ENCODE measurements at regions not wholly inside any gene's neighbourhood (a gene's known extent, or its start where the extent isn't known, plus 50 kb on each side); places are given as distances from the start of the nearest gene placed in this dataset.

- Histone ChIP-seq H3K4me2 (ENCODE audit: control insufficient read depth, insufficient read depth) (no peak overlapping the region), H4K20me1 (ENCODE audit: control insufficient read depth, insufficient read depth) (no peaks in the 10 kb centered on the region), H3K4me1 (ENCODE audit: control insufficient read depth, insufficient read depth, low read length) (no peaks in the 10 kb centered on the region), H3K36me3 (ENCODE audit: control insufficient read depth in 2 of 2, insufficient read depth in 2 of 2, low read length in 1 of 2) (no peaks in the 10 kb centered on the region), H3K27me3 (replicated peaks in 1 of 2; ENCODE audit: control insufficient read depth in 2 of 2, insufficient read depth in 2 of 2, low read length in 1 of 2) (no peaks in the 10 kb centered on the region), H2AFZ (ENCODE audit: control insufficient read depth, low read depth, low read length) (no peak overlapping the region), H3K27ac (ENCODE audit: control insufficient read depth, insufficient read depth) (no peak overlapping the region), H3K4me3 (no peak overlapping the region), H3K9ac (ENCODE audit: control insufficient read depth, insufficient read depth, low read length) (no peak overlapping the region), H3K9me3 (replicated peaks; ENCODE audit: control insufficient read depth, insufficient read depth, low read length) (no peaks in the 10 kb centered on the region), H3K79me2 (ENCODE audit: control insufficient read depth, insufficient read depth, low read length) (no peaks in the 10 kb centered on the region)
- WGBS (ENCODE audit: insufficient coverage, insufficient replicate concordance, low lambda C conversion rate, missing lambda C conversion rate): 0% methylated on average over 2 of the region's 2 CpGs
- ChIA-PET CTCF (no interaction called here), POLR2A (no interaction called here), RAD21 (ENCODE audit: unreplicated experiment) (no interaction called here), SMC1A (ENCODE audit: uncharacterized antibody, unreplicated experiment) (no interaction called here)
- in situ Hi-C loops (cut with MboI) (no loop called here), intact Hi-C loops (cut with micrococcal nuclease; ENCODE audit: unreplicated experiment) (no loop called here)
- no peak for FAIRE-seq
- no TSS peak for BruUV-seq (replicated peaks)
- DNase-seq (ENCODE audit: low read depth, low spot score): no peak
- ATAC-seq: no peak
- TF ChIP-seq RUNX3 (IDR thresholded peaks at IDR 0.05; ENCODE audit: low read length) (no peak), CEBPZ (IDR thresholded peaks at IDR 0.05; ENCODE audit: low read depth, low read length) (no peak), IRF5 (IDR thresholded peaks at IDR 0.05; ENCODE audit: borderline replicate concordance) (no peak), ZSCAN29 (IDR thresholded peaks at IDR 0.05) (no peak), SMARCA5 (IDR thresholded peaks at IDR 0.05) (no peak), IRF3 (IDR thresholded peaks at IDR 0.05) (no peak), STAT3 (IDR thresholded peaks at IDR 0.05; ENCODE audit: low read depth, low read length) (no peak), ESRRA (IDR thresholded peaks at IDR 0.05; ENCODE audit: low read length) (no peak), RAD21 (IDR thresholded peaks at IDR 0.05; ENCODE audit: insufficient read depth, low read depth, low read length) (no peak), MEF2B (IDR thresholded peaks at IDR 0.05; ENCODE audit: partially characterized antibody, poor library complexity, severe bottlenecking) (no peak), ZBTB4 (CRISPR knock-in tag; IDR thresholded peaks at IDR 0.05) (no peak), FOXM1 (IDR thresholded peaks at IDR 0.05; ENCODE audit: low read depth, low read length) (no peak), USF1 (IDR thresholded peaks at IDR 0.05; ENCODE audit: borderline replicate concordance, extremely low read length, insufficient read depth, low read depth, low read length) (no peak)
These were observed 190.4 kb upstream of the RPRM start for GRCh38 chr2:153668923-153669322.
